Psoas muscle (tissue), 7 donors: ENCODE measurements at regions not wholly inside any gene's neighbourhood (a gene's known extent, or its start where the extent isn't known, plus 50 kb on each side); places are given as distances from the start of the nearest gene placed in this dataset.

ENCODE experiments used
- ATAC-seq, 4 donors: fragments of 200-7000 bp; cut with Tn5 transposase; one replicate each; pipeline ENCODE4 v1.9.1; 2020; ENCODE audit warnings: moderate library complexity in 3 of 4, mild to moderate bottlenecking in 2 of 4
- DNase-seq, 2 donors: peaks; one replicate each; pipeline ENCODE4 v3.0.0-alpha.2; 2020
- H3K27ac ChIP-seq: fragments of 200-600 bp; one replicate; pipeline ENCODE4 v1.8.0; 2022
- H3K27me3 ChIP-seq, 3 donors: fragments of 200-600 bp in 1 of 3; one replicate each; pipeline versions ENCODE4 v1.6.1 to v1.8.0; 2013 to 2022; ENCODE audit warnings: low read length in 2 of 3, mild to moderate bottlenecking in 2 of 3, moderate library complexity in 1 of 3; ENCODE audit not compliant: insufficient read depth in 3 of 3
- H3K36me3 ChIP-seq, 2 donors: fragments of 200-600 bp in 1 of 2; one replicate each; pipeline versions ENCODE4 v1.6.1 to v1.8.0; 2013 to 2022; ENCODE audit warnings: low read depth in 1 of 2, mild to moderate bottlenecking in 1 of 2, moderate library complexity in 1 of 2; ENCODE audit not compliant: insufficient read depth in 1 of 2
- H3K4me1 ChIP-seq: fragments of 200-600 bp; one replicate; pipeline ENCODE4 v1.8.0; 2022
- H3K4me3 ChIP-seq: fragments of 200-600 bp; one replicate; pipeline ENCODE4 v1.8.0; 2022; ENCODE audit warnings: mild to moderate bottlenecking
- H3K9me3 ChIP-seq: fragments of 200-600 bp; one replicate; pipeline ENCODE4 v1.8.0; 2022
- WGBS, 3 donors: extraction: QIAGEN DNeasy Blood & Tissue Kit; methylation state at CpG; one replicate each; pipeline versions ENCODE4 v1.1.6 to v1.1.7; 2013; 5-methylcytosine and 5-hydroxymethylcytosine counted together
- intact Hi-C, 2 donors: fragments of 100-400 bp; cut with DNase I; formaldehyde crosslinking; loops; one replicate each; pipeline versions ENCODE4 v1.11.0 to v1.14.2; 2022
- TF ChIP-seq, protein P1 (sequence below): fragments of 200-600 bp; IDR thresholded peaks from one replicate; pipeline ENCODE4 v1.8.0; 2022; ENCODE audit warnings: antibody characterized with exemption
- donor health status: healthy with polysubstance abuse.
- donor health status: DM: no; HTN: no; CAD: no; lungs with moderate emphysema.
- donor health status: Bipolar disorder and iron deficiency.
- donor health status: healthy.
- donor health status: DM: yes; HTN: yes; CAD: no.
- donor health status: DM: no; HTN: no; CAD: no.
- donor health status: DM: yes; HTN: yes; CAD: no.

DNA sequence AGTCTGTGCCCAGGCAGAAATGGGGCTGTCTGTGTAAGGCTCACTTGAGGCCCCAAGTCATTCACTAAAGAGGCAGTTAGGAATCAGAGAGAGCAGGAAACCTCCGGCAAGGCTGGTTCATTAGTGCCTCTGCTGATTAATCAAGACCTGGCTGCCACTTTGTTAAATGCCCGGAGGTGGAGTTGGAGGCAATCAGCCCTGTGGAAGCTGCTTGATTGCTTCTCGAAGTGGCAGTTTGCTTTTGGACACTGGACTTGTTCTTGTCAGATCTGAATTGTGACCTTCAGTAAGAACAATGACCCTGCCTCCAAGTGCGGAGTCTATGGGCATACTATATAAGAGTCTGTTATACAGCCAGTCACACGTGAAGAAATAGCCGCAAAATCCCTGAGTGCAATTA, 183.9 kb upstream of the LINC00305 start:
- Histone ChIP-seq H3K9me3 (no peaks in the 10 kb centered on the region), H3K4me3 (no peak overlapping the region), H3K27ac (no peak overlapping the region), H3K36me3 (no peaks in the 10 kb centered on the region), H3K4me1 (no peaks in the 10 kb centered on the region), H3K27me3 (no peaks in the 10 kb centered on the region)
- 66 to 73% (median 71%) methylated on average over 6 of the region's 6 CpGs for WGBS, 3 donors
- intact Hi-C loops, result no loop called here
- no peak for ATAC-seq
- DNase-seq, result no peak
- TF ChIP-seq, protein P1, sequence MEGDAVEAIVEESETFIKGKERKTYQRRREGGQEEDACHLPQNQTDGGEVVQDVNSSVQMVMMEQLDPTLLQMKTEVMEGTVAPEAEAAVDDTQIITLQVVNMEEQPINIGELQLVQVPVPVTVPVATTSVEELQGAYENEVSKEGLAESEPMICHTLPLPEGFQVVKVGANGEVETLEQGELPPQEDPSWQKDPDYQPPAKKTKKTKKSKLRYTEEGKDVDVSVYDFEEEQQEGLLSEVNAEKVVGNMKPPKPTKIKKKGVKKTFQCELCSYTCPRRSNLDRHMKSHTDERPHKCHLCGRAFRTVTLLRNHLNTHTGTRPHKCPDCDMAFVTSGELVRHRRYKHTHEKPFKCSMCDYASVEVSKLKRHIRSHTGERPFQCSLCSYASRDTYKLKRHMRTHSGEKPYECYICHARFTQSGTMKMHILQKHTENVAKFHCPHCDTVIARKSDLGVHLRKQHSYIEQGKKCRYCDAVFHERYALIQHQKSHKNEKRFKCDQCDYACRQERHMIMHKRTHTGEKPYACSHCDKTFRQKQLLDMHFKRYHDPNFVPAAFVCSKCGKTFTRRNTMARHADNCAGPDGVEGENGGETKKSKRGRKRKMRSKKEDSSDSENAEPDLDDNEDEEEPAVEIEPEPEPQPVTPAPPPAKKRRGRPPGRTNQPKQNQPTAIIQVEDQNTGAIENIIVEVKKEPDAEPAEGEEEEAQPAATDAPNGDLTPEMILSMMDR, result no peak

- intact Hi-C loops, result no loop called here
- Histone ChIP-seq H3K27ac (no peak overlapping the region), H3K36me3 (no peaks in the 10 kb centered on the region), H3K4me3 (no peak overlapping the region), H3K4me1 (no peaks in the 10 kb centered on the region), H3K9me3 (no peaks in the 10 kb centered on the region), H3K27me3 (no peaks in the 10 kb centered on the region)
- TF ChIP-seq, protein P1, result no peak
- ATAC-seq (no peak), DNase-seq (no peak)
- WGBS, 3 donors, result 100% methylated on average over 1 of the region's 1 CpG
Observed at GRCh38 chr18:64331419-64331818, 182.5 kb upstream of the LINC00305 start.

DNA sequence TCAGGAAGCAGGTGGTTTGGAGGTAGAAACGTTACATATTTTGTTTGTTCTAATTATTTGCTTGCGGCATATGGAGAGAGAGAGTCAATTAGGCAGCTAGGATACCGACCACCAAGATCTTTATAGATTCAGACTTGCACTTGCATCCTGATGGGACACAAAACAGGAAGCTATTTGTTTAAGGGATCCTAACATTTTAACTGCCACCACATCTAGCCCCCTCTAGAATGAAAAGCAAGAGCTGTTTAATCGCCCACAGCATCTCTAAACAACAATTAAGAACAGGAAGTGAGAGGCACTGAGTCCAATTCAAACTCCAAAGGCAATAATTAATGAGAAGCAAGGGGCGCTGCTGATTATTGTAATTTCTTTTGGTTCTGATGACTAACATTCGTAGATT, 182.0 kb upstream of the LINC00305 start:
- H3K27ac ChIP-seq, result no peak overlapping the region
- 59 to 70% (median 70%) methylated on average over 6 of the region's 6 CpGs for WGBS, 3 donors
- no peak for ATAC-seq
- TF ChIP-seq, protein P1, result no peak
- H3K4me1 ChIP-seq, result no peaks in the 10 kb centered on the region
- no peaks in the 10 kb centered on the region for H3K9me3 ChIP-seq
- intact Hi-C loops, result no loop called here
- H3K27me3 ChIP-seq, result no peaks in the 10 kb centered on the region
- H3K36me3 ChIP-seq, result no peaks in the 10 kb centered on the region
- no peak for DNase-seq
- no peak overlapping the region for H3K4me3 ChIP-seq

GRCh38 chr18:64330161-64330560, 181.3 kb upstream of the LINC00305 start:
- no peaks in the 10 kb centered on the region for H3K36me3 ChIP-seq

GRCh38 chr18:64322189-64322588, 173.3 kb upstream of the LINC00305 start:
- DNase-seq (no peak), ATAC-seq (no peak)
- WGBS, 3 donors, result 68 to 100% (median 80%) methylated on average over 1 of the region's 1 CpG
- no peaks in the 10 kb centered on the region for H3K27me3 ChIP-seq
- no peak overlapping the region for H3K27ac ChIP-seq
- intact Hi-C loops, result no loop called here
- TF ChIP-seq, protein P1, result no peak
- no peaks in the 10 kb centered on the region for H3K4me1 ChIP-seq
- H3K36me3 ChIP-seq, result no peaks in the 10 kb centered on the region
- H3K4me3 ChIP-seq, result no peak overlapping the region
- no peaks in the 10 kb centered on the region for H3K9me3 ChIP-seq

More at GRCh38 chr18:64330161-64330560, 181.3 kb upstream of the LINC00305 start:
- Histone ChIP-seq H3K9me3 (no peaks in the 10 kb centered on the region), H3K27ac (no peak overlapping the region), H3K4me3 (no peak overlapping the region), H3K27me3 (no peaks in the 10 kb centered on the region), H3K4me1 (no peaks in the 10 kb centered on the region)
- TF ChIP-seq, protein P1, result no peak
- intact Hi-C loops, result no loop called here
- WGBS, 3 donors, result 84 to 90% (median 87%) methylated on average over 4 of the region's 4 CpGs
- ATAC-seq (no peak), DNase-seq (no peak)
